ENCODE measurements at regions not wholly inside any gene's neighbourhood (a gene's known extent, or its start where the extent isn't known, plus 50 kb on each side); places are given as distances from the start of the nearest gene placed in this dataset.

DNA sequence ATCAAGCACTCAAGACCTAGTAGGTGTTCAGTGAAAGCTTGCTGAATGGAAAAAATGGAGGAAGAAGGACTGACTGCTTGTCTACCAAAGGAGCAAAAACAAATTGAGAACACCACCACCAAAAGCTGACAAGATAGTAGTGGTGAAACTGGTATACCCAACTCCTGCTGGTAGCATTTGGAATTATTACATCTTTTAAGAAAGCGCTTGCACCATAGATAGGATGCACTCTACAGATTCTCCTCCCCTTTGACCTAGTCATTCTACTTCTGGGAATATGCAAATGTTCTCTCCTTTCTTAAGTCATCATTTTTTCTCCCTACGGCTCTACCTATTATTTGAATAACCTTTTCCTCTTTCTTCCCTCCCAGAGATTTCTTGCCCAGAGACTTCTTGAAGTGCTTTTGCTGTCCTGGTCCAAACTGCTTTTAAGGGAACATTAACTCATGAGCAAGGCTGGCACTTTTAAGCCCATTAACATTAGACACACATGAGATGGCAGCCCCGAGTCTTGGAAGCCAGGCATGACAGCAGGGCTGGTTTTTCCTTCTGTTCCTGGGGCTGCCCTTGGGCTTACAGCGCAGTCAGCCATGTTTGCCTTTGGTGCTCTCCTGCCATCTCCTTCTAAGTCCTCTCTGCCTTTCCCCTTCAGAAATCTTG, 75.0 kb upstream of the TLE3 start:
- TF ChIP-seq EP300 (IDR thresholded peaks at IDR 0.05; ENCODE audit: borderline replicate concordance) (no peak), EGR1 (IDR thresholded peaks at IDR 0.05) (no peak), ZBTB7A (IDR thresholded peaks at IDR 0.05; ENCODE audit: low read depth) (no peak), TEAD4 (IDR thresholded peaks at IDR 0.05) (no peak), FOXM1 (IDR thresholded peaks at IDR 0.05; ENCODE audit: borderline replicate concordance, low read depth) (no peak), CEBPB (IDR thresholded peaks at IDR 0.05) (no peak), NFIC (IDR thresholded peaks at IDR 0.05) (no peak), TAF1 (IDR thresholded peaks at IDR 0.05; ENCODE audit: low read depth) (no peak), TCF12 (IDR thresholded peaks at IDR 0.05; ENCODE audit: low read depth) (no peak), RAD21 (IDR thresholded peaks at IDR 0.05; ENCODE audit: low read depth) (no peak)
- TF ChIP-seq, protein P1, sequence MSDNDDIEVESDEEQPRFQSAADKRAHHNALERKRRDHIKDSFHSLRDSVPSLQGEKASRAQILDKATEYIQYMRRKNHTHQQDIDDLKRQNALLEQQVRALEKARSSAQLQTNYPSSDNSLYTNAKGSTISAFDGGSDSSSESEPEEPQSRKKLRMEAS (IDR thresholded peaks at IDR 0.05): no peak
- TF ChIP-seq, protein P2, sequence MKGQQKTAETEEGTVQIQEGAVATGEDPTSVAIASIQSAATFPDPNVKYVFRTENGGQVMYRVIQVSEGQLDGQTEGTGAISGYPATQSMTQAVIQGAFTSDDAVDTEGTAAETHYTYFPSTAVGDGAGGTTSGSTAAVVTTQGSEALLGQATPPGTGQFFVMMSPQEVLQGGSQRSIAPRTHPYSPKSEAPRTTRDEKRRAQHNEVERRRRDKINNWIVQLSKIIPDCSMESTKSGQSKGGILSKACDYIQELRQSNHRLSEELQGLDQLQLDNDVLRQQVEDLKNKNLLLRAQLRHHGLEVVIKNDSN (IDR thresholded peaks at IDR 0.05): no peak
- TF ChIP-seq, protein P3, sequence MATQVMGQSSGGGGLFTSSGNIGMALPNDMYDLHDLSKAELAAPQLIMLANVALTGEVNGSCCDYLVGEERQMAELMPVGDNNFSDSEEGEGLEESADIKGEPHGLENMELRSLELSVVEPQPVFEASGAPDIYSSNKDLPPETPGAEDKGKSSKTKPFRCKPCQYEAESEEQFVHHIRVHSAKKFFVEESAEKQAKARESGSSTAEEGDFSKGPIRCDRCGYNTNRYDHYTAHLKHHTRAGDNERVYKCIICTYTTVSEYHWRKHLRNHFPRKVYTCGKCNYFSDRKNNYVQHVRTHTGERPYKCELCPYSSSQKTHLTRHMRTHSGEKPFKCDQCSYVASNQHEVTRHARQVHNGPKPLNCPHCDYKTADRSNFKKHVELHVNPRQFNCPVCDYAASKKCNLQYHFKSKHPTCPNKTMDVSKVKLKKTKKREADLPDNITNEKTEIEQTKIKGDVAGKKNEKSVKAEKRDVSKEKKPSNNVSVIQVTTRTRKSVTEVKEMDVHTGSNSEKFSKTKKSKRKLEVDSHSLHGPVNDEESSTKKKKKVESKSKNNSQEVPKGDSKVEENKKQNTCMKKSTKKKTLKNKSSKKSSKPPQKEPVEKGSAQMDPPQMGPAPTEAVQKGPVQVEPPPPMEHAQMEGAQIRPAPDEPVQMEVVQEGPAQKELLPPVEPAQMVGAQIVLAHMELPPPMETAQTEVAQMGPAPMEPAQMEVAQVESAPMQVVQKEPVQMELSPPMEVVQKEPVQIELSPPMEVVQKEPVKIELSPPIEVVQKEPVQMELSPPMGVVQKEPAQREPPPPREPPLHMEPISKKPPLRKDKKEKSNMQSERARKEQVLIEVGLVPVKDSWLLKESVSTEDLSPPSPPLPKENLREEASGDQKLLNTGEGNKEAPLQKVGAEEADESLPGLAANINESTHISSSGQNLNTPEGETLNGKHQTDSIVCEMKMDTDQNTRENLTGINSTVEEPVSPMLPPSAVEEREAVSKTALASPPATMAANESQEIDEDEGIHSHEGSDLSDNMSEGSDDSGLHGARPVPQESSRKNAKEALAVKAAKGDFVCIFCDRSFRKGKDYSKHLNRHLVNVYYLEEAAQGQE (IDR thresholded peaks at IDR 0.05; ENCODE audit: low read depth): no peak

Measured in Ishikawa (cell line).